Activated CD4-positive, alpha-beta T cell treated with anti-CD3 and anti-CD28 coated beads, Interleukin-2, amount 50 U/mL, for 16 hours (primary cell): ENCODE measurements at regions not wholly inside any gene's neighbourhood (a gene's known extent, or its start where the extent isn't known, plus 50 kb on each side); places are given as distances from the start of the nearest gene placed in this dataset.
A peak's percentile ranks its signal among the peaks of the same experiment; 100 is the strongest.
"Not testable (repeated sequence)": the region's sequence is repeated elsewhere in the genome, so short reads cannot be mapped to it uniquely, and the experiment has no call there.

ENCODE experiments used
- DNase-seq: peaks from one replicate; pipeline ENCODE4 v3.0.0-alpha.2; 2020

DNA sequence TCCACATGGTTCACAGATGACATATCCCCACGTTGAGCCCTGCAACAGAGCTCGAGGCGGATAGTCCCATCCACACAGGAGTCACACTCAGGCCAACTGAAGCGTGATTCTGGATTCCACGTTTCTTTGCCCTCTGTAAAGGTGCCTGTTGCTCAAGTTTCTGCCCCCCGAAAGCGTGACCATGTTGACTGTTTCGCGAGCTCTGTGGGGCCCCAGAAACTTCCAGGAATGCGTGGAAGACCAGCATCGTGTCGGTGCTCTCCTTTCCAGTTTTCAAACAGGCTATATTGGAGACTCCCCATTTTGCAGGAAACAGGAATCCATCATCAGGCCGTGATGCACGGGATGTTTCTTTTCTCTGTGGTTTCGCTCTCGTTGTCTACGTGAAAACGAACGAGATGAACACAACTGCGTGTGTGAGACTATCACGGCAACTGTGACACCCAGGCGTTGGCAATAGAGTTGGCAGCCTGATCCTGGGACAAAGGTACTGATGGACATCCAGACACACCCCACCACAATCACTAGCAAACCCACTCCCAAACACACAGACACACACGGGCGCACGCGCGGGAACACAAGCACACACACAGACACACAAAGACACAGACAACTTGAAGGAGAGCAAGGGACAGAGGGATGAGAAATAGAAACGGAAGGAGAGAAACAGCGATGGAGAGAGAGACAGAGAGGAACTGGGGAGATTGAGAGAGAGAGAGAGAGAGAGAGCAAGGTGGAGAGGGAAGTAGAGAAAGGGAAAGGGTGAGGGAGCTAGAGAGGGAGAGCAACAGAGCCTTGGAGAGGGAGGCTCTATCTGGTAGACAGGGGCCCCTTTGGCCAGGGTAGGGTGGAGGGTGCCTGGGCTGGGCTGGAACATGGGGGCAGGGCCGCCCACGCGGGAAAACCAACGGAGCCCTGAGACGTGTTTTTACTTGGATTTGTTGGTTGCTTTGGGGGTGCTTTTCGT is 1609.3 kb downstream of the SPATA31A7 start:
- DNase-seq = peak; percentile 59

DNA sequence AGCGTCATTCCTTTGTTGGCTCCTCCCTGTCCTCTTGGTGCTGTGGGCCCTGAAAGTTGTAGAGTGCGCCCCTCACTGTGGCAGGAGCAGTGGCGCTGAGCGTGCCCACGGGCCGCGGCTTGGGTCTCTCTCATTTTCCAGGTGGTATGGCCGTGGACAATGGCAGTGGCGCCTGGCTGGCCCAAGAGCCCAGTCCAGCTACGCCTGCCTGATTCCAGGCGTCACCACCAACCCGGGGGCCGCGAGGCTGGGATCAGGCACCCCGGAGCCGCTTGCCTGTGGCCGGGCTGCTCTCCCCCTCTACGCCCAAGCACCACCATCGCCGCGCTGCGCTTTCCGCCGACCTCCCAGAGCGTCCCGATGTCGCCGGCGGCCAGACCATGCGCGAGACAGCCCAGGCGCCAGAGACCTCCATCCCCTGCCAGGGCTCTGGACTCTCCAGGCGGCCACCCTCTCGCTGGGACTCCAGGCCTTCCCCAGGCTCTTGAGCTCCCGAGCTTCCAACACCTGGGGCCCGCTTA is 1610.1 kb downstream of the SPATA31A7 start:
- not testable (repeated sequence) for DNase-seq

DNA sequence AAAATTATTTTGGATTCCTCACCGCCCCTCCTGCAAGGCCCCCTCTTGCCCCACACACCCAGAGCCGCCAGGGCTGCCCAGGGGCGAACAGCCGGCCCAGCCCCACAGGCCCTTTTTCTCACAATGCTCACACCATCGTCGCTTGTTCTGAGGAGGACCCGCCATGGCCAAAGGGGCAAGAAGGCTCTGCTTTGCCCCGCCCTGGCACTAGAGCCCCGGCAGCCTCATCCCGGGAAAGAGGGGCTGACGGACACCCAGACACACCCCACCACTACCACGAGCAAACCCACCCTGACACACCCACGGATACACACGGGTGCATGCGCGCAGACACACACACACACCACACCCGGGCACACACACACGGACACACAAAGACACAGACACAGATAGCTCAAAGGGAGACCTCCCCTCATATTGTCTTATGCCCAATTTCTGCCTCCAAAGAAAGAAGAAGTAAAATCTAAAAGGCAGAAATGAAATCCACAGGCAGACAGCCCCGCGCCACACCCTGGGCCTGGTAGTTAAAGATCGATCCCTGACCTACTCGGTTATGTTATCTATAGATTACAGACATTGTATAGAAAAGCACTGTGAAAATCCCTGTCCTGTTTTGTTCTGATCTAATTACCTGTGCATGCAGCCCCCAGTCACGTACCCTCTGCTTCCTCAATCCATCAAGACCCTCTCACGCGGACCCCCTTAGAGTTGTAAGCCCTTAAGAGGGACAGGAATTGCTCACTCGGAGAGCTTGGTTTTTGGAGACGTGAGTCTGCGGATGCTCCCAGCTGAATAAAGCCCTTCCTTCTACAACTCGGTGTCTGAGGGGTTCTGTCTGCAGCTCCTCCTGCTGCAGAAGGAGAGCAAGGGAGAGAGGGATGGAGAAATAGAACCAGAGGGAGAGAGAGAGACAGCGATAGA is 1610.9 kb downstream of the SPATA31A7 start:
- DNase-seq = peak; percentile 35

DNA sequence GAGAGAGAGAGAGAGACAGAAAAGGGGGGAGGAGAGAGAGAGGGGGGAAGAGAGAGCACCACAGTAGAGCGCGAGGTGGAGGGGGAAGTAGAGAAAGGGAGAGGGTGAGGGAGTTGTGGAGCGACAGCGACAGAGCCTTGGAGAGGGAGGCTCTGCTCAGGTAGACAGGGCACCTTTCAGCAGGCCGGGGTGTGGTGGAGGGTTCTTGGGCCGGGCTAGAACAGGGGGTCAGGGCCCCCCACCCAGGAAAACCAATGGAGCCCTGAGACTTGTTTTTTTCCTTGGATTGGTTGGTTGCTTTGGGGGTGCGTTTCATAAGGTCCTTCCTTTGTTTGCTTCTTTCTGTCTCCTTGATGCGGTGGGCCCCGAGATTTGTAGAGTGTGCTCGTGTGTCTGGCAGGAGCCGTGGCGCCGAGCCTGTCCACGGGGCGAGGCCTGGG is 1611.6 kb downstream of the SPATA31A7 start:
- not testable (repeated sequence) for DNase-seq

DNA sequence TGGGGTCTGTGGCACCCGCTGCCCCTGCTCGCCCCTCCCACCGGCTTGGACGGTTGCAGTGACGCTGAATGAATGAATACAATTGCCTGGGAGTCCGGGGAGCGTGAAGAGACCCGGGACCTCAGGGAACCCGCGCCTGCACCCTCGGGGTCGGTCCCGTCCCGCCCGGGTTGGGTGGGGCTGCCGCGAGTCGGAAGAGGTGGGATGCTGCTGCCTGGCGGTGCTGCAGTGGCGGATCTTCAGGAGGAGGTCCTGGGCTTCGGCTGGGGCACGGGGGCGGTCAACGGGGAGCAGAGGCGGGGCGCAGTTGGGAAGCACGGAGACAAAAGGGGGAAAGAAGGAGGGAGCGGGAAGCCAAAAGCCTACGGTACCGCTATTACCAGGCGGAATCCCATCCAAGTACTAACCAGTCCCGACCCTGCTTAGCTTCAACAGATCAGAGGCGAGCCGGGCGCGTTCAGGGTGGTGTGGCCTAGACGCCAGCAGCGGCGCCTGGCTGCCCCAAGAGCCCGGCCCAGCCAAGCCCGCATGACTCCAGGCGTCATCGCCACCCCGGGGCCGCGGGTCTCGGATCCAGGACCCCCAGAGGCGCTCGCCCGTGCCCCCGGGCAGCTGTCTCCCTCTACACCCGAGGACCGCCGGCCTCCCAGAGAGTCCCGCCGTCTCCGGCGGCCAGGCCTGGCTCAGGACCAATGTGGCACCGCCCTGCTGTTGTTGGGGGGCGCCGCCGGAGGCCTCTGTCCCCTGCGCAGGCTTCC is 1612.3 kb downstream of the SPATA31A7 start:
- DNase-seq = peak; percentile 89

DNA sequence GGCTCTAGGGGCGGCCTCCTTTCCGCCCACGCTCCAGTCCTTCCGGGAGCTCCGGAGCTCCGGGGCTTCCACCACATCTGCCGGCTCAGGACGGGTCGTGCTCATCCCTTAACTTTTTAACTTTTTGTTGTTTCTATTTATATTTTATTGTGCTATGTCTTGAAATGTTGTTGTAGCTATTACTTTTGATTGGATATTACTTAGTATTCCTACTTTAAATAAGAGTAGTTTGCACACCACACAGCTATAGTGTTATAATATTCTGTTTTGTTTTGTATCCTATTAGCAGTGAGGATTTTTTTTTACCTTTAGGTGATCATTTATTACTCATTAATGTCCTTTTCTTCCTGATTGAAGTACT is 1612.9 kb downstream of the SPATA31A7 start:
- not testable (repeated sequence) for DNase-seq

DNA sequence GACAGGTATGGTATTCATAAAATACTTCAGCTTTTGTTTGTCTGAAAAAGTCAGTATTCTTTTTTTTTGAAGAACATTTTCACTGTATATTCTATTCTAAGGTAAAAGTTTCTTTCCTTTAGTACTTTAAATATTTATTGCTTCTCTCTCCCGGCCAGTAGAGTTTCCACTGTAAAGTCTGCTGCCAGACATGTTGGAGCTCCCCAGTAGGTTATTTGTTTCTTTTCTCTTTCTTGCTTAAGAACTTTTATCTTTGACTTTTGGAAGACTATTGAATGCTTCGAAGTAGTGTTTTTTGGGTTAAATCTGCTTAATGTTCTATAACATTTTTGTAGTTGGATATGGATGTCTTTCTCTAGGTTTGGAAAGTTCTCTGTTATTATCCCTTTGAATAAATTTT is 1613.3 kb downstream of the SPATA31A7 start:
- not testable (repeated sequence) for DNase-seq

DNA sequence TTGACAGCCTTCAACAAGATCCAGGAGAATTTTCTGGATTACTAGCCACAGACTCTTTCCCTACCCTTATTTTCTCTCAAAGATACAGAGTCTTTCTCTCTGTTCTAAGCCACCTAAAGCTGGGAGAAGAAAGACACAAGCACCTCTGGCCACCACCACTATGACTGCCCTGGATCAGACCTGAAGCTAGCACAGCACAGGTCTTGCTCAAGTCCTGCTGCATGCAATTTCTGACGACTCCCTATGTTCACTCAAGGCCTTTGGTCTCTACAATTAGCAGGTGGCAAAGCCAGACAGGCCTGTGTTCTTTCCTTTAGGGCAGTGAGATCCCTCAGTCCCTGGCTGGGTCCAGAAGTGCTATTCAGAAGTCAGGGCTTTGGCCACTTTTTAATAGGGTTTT is 1614.5 kb downstream of the SPATA31A7 start:
- not testable (repeated sequence) for DNase-seq

DNA sequence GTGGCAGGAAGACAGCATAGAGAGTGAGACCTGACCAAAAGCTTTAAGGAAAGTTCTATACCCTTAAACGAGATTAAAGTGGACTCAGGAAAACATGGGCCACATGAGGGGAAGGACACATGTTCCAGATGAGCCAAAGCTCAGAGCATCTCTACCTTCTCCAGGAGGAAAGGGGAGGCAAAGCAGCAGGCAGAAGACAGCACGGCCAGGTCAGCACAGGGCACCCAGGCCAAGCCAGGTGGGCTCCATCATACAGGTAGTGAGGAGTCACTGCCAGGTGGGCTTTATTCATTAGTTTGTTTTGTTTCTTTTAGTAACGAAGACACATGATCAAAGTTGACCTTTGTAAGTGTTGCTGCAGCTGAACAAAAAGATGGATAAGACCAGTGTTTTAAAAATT is 1617.6 kb downstream of the SPATA31A7 start:
- DNase-seq = not testable (repeated sequence)

DNA sequence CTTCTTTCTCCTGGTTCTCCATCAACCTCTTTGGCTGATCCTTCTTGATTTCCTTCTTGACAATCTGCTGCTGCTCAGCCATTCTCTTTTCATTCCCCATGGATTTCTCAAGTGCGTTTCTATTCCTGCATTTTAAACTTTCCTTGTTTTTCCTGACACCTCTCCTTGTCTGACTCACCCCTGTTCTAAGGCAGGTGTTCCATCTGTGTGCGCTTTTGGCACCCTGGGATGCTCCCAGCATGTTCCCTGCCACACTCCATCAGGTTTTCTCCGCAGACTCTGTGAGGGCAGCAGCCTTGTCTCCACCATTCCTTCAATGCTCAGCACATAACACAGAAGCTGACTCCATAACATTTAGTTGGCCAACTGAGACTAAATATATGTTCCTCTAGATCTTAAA is 1618.2 kb downstream of the SPATA31A7 start:
- not testable (repeated sequence) for DNase-seq

DNA sequence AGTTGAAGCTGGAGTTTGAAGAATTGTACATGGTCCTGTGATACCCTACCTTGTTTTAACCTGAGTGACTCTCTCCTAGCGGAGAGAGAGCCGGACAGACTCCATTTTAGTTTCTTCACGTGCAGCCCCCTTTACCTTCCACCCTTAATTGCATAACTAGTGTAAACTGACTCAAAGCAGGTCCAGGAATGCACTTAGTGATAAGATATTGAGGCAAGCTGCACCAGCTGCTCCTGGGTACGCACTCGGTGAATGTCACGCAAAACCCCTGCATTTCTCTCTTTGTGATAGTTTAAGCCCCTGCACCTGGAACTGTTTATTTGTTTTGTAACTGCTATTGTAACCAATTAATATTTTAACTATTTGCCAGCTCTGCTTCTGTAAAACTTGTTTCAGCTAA is 1620.5 kb downstream of the SPATA31A7 start:
- not testable (repeated sequence) for DNase-seq

DNA sequence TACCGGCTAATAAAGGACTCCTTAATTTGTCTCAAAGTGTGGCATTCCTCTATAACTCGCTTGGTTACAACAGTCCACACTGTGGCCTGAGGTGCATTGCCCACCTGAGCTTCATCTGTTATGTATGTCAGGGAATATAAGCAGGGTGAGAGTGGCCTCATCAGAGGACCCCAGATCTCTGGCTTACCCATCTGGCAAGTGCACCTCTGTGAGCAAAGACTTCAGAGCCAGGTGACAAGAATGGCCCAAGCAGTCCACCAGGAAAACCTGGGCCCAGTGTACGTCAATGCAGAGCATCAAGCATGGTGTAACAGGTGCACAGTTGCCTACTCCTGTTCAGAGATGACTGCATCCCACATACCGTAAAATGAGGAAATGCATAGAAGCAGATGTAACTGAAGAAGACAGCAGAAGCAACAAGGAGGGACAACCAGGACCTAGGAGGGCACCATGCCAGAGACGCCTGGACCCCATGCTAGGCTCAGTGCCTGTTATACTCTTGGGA is 1621.0 kb downstream of the SPATA31A7 start:
- DNase-seq = not testable (repeated sequence)

DNA sequence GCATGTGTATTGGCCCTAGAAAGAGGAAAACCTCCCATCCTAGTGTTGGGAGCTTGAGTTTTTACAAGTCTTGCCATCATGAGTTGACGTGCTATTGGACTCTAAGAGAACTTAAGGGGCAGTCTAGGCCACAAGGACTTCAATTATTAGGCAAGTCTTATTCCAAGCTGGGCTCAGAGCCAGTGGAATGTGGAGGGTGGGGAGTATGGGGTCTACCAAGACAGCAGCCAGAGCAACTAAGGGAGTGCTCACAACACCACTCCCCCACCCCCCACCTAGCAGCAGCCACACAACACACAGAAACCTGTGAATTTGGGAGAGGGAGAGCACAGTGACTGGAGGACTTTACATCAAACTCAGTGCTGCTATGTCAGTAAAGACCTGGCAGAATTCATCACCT is 1625.6 kb downstream of the SPATA31A7 start:
- DNase-seq = not testable (repeated sequence)

DNA sequence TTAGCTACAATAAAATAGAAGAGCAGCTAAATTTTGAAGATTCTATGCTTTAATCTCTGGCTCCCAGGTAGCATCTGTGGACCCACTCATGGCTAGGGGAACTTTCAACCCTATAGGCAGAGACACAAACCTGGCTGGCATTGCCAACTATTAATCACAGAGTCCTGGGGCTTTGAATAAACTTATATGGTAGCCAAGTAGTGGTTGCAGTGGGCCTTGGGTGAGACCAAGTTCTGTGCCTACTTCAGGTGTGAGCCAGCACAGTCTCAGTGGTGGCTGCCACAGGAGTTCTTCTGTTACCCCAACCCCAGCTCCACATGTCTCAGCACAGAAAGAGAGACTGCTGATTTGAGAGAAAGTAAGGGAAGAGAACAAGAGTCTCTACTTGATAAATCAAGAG is 1626.5 kb downstream of the SPATA31A7 start:
- DNase-seq = not testable (repeated sequence)

DNA sequence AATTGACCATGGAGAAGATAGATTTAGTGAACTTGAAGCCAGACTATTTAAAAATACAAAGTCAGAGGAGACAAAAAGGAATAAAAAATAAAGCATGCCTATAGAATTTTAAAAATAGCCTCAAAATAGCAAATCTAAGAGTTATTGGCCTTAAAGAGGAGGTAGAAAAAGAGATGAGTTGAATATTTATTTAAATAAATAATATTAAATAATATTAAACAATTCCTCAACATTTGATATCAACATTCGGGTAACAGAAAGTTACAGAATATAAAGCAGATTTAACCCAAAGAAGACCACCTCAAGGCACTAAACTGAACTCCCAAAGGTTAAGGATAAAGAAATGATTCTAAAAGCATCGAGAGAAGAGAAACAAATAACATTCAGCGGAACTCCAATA is 1627.4 kb downstream of the SPATA31A7 start:
- DNase-seq = not testable (repeated sequence)

DNA sequence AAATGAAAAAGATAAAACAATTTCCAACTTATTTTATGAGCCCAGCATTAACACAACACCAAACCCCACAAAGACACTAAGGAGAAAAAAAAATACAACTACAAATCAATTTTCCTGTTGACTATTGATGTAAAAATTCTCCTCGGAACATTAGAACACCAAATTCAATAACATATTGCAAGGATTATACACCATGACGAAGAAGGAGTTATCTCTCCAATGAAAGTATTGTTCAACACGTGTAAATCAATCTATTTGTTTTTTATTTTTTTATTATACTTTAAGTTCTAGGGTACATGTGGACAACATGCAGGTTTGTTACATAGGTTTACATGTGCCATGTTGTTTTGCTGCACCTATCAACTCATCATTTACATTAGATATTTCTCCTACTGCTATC is 1632.3 kb downstream of the SPATA31A7 start:
- not testable (repeated sequence) for DNase-seq

DNA sequence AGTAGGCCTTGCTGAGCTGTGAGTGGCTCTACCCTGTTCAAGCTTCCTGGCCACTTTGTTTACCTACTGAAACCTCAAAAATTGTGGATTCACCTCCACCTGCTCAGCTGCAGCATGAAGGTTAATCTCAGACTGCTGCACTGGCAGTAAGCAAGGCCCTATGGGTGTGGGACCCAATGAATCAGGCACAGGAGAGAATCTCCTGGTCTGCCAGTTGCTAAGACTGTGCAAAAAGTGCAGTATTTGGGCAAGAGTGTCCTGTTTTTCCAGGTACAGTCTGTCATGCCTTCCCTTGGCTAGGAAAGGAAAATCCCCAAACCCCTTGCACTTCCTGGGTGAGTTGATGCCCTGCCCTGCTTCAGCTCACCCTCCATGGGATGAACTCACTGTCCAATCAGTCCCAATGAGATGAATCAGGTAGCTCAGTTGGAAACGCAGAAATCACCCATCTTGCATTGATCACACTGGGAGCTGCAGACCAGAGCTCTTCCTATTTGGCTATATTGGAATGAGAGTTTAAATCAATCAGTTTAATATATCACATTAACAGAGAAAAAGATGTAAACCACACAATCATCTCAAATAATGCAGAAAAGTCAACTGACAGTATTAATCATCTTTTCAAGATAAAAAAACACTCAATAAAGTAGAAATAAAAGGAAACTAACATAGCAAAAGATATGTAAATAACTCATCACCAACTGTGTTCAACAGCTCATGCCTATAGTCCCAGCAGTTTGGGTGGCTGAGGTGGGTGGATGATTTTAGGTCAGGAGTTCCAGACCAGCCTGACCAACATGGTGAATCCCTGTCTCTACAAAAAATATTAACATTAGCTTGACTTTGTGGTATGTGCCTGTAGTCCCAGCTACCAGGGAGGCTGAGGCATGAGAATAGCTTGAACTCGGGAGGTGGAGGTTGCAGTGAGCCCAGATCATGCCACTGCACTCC is 1638.4 kb downstream of the SPATA31A7 start:
- not testable (repeated sequence) for DNase-seq

DNA sequence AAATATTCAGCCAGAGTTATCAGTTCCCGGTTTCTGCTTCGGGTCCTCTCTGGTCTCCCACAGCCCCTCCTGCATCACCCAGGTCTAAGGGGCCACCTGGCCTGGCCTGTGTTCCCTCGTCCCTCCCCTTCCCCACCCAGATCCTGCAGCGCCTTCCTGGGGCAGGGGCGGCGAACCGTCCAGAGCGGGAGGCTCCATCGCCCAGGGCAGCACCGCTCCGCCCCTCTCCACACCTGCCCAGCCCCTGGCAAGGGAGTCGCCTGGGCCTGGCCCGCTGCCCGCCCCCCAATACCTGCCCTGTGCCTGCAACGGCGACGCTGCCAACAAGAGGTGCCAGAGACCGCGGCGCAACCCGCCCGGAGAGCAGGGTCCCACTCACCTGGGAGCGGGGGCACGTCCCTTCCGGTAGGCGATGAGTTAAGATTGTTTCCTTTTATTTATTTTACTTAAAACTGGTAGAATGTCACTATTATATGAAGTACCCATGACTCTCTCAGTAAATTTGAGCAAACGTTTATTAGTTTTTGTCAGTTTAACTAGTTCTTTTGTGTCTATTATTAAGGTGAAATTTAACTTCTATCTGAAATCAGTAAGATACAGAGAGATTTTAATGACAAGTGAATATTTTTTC is 1641.1 kb downstream of the SPATA31A7 start:
- DNase-seq = not testable (repeated sequence)

DNA sequence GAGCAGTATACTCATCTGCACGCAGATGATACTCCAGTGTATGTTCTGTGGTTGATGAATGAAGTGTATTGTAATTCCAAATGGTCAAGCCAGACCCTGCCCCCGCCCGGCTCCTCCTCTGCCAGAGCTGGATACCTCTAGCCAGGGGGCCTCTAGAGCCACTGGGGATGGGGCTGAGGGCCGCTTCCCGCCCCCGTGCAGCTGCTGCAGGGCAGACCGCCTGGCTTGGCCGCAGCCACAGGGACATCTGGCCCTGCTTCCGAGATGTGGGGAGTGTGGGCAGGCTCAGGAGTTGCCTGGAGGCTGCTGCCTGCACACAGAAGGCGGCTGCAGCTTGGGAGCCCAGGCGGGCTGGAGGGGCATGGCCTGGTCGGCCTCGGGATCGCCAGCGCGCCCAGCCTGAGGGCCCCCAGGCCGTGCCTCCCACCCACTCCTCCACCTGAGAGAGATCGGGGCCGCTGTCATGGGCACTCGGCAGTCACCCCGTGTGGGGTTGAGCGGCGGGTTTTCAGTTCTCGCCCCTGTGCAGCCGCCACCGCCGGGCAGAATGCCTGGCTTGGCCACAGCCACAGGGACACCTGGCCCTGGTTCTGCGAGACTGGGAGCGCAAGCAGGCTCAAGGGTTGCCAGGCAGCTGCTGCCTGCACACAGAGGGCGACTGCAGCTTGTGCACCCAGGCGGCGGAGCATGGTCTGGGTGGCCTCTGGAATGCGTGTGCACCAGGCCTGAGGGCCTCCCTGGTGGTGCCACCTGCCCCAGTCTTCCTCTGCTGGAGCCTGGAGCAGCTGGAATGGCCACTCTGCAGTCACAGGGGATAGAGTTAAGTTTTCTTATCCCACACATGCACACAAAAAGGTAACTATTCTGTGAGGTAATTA is 1643.7 kb downstream of the SPATA31A7 start:
- DNase-seq = not testable (repeated sequence)
